ENCODE measurements at regions not wholly inside any gene's neighbourhood (a gene's known extent, or its start where the extent isn't known, plus 50 kb on each side); places are given as distances from the start of the nearest gene placed in this dataset.
"Not testable (repeated sequence)": the region's sequence is repeated elsewhere in the genome, so short reads cannot be mapped to it uniquely, and the experiment has no call there.

DNA sequence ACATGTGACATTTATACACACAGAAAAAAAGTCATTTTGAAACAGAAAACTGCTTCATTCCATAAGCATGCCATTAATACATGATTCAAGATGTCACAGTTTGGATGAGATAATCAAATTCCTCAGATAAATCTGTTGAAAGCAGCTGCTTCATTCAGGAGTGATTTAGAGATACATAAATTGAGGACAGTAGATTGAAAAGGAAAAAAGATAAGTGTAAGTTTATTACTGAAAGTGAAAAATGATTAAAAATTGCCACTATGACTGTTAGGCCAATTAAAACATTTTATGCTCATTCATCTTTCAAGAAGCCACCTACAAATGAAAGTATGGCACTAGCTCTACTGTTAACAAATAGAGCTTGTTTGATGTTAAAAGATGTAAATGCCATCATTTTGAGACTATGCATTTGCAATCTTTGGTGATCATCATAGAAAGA lies 136.9 kb upstream of the CDK6 start:
- no peak for DNase-seq (ENCODE audit: low spot score)

DNA sequence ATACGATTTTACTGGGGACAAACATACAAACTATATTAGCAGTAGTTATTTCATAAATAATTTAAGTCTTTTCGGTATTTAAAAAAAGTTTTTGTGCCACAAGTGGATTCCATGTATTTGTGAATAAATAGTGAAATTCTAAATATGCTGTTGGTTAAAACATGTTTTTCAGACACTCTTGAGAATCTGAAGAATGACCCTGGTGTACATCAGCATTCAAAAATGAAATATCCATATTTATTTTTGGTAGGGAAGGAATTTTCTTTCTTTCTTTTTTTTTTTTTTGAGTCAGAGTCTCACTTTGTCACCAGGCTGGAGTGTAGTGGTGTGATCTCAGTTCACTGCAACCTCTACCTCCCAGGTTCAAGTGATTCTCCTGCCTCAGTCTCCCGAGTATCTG lies 136.1 kb upstream of the CDK6 start:
- DNase-seq (ENCODE audit: low spot score): no peak

GRCh38 chr7:92969061-92969460 lies 132.7 kb upstream of the CDK6 start:
- DNase-seq (ENCODE audit: low spot score): no peak

- DNase-seq (ENCODE audit: low spot score): no peak
These were observed 132.1 kb upstream of the CDK6 start for GRCh38 chr7:92968502-92968901.

GRCh38 chr7:92967238-92967637 lies 130.9 kb upstream of the CDK6 start:
- DNase-seq (ENCODE audit: low spot score): no peak

DNA sequence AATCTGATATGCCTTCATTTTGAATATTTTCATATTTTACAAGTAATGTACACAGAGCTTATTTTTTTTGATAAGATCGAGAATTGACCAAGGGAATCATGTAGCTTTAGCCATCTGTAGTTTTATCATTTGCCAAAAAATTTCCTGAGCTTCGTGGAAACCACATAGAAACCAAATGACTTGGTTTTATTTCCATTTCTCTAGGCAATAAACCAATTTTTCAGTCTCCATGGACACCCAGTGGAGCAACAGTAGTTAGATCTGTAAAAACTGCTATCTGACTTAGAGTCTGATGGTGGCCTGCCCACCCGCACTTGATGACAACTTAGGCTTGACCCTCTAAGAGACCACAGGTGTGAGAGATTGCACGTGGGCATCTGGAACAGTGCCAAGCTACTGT lies 127.8 kb upstream of the CDK6 start:
- no peak for DNase-seq (ENCODE audit: low spot score)

DNA sequence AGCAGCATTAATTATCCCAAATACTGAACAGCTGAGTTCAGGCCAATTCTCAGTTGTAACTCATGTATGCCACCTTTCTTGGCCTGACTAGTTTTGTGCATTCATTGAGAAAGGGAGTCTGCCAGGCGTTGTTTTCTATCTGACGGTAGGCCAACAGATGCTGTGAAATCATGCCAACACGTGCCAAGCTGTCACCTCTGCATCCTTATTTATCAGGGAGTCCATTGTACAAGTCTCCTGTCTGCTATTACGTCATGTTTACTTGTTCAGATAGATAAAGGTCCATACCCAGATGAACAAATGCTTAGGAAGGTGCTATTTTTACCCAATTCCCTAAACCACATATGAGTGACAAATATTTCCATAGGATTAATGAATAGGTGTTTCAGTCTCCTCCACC lies 127.2 kb upstream of the CDK6 start:
- DNase-seq (ENCODE audit: low spot score): no peak

DNA sequence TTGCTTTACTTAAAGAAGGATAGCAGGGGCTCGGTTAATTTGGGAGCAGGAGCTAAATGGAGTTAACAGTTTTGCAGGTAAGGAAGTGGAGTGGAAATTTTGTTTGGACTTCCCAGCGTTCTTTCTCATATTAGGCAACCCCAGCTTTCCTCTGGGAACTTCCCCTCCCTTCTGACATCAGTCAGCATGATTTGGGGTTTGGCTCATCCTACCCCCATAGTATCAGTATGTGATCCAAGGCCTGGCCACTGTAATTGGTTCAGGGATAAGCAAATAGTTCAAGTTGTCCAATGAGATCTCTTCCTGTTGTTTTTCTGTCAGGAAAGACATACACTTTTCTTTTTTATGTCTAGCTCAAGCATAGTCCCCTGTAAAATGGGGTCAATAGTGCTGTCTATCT lies 125.6 kb upstream of the CDK6 start:
- no peak for DNase-seq (ENCODE audit: low spot score)

DNA sequence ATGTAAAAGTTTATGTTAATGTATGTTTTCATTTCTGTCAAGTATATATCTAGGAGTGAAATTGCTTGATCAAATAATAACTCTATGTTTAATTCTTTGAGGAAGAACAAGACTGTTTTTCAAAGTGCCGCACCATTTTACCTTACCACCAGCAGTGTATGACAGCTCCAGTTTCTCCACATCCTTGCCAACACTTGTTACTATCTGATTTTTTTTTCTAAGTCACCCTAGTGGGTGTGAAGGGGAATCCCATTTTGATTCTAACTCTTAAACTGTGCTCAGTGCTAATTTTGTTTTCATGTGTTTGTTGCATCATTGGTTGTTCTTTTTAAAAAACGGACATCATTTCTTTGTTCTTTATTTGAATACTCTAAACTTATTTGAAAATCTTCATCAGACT lies 120.2 kb upstream of the CDK6 start:
- no peak for DNase-seq (ENCODE audit: low spot score)

DNA sequence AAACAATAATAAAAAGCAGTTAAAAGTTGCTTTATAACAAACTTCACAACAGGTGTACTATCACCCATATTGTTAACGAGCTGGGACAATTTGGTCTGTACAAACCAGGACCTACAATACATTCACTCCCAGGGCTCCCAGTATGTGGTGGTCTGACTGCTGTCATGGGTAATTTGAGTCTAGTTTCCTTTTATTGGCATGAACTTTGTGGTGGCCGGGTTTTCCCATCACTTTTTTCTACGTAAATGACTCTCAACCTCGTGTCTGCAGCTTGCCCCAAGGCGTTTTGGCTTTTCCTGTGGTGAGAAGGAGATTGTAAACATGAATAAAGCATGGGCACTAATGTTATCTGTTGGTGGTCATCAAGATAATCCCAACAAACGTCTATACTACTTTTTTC lies 118.7 kb upstream of the CDK6 start:
- no peak for DNase-seq (ENCODE audit: low spot score)

- DNase-seq (ENCODE audit: low spot score): no peak
These were observed 117.3 kb upstream of the CDK6 start for GRCh38 chr7:92953657-92954056.

GRCh38 chr7:92949748-92950147 lies 113.4 kb upstream of the CDK6 start:
- DNase-seq (ENCODE audit: low spot score): no peak

DNA sequence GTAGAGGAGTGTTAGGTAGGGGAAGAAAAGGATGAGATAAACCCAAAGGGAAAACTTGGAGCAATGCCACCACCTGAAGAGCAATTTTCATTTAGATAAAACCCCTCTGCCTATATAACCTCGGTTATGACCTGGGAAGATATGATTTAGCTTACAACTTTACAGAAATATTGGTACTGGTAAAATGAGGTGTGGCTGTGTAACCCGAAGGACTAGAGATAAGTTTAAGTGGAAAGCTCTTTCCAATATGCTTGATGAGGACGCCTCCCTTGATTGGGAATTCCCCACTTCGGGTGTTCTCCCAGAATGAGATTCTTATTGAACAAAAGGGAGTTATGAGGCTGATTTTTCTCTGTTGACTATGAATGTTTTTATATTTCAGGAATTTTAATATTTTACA lies 109.5 kb upstream of the CDK6 start:
- no peak for DNase-seq (ENCODE audit: low spot score)

DNA sequence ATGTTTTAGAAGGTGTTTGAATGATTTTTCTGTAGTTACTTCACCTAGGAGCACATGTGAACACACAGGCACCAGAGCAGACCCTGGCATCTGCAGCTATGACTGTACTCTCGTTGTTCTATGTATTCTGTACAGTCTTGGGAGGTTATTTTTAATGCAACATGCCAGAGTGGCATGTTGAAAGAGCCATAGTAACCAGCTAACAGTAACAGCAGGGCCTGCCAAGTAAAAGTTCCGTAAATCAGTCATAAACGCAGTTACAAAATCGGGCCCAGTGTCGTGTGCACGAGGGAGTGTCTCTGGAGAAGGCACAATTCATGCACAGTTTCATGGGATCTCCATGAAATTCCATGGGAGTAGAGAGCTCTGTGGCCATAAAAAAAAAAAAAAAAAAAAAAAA lies 108.3 kb upstream of the CDK6 start:
- DNase-seq (ENCODE audit: low spot score): no peak

GRCh38 chr7:92942706-92943105 lies 106.3 kb upstream of the CDK6 start:
- not testable (repeated sequence) for DNase-seq (ENCODE audit: low spot score)

GRCh38 chr7:92939666-92940360 lies 103.4 kb upstream of the CDK6 start:
- no peak for DNase-seq (ENCODE audit: low spot score)

GRCh38 chr7:92934096-92934495 lies 97.7 kb upstream of the CDK6 start:
- DNase-seq (ENCODE audit: low spot score): no peak

DNA sequence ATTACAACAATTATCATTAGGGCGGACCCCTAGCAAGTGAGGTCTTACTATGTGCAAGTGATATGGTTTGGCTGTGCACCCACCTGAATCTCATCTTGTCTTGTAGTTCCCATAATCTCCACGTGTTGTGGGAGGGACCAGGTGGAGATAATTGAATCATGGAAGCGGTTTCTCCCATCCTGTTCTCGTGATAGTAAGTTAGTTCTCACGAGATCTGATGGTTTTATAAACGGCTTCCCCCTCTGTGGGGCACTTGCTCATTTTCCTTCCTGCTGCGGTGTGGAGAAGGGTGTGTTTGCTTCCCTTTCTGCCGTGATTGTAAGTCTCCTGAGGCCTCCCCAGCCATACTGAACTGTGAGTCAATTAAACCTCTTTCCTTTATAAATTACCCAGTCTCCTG lies 96.1 kb upstream of the CDK6 start:
- no peak for DNase-seq (ENCODE audit: low spot score)

- DNase-seq (ENCODE audit: low spot score): no peak
These were observed 94.0 kb upstream of the CDK6 start for GRCh38 chr7:92930404-92930803.

- DNase-seq (ENCODE audit: low spot score): no peak
These were observed 90.3 kb upstream of the CDK6 start for GRCh38 chr7:92926697-92927044.

DNA sequence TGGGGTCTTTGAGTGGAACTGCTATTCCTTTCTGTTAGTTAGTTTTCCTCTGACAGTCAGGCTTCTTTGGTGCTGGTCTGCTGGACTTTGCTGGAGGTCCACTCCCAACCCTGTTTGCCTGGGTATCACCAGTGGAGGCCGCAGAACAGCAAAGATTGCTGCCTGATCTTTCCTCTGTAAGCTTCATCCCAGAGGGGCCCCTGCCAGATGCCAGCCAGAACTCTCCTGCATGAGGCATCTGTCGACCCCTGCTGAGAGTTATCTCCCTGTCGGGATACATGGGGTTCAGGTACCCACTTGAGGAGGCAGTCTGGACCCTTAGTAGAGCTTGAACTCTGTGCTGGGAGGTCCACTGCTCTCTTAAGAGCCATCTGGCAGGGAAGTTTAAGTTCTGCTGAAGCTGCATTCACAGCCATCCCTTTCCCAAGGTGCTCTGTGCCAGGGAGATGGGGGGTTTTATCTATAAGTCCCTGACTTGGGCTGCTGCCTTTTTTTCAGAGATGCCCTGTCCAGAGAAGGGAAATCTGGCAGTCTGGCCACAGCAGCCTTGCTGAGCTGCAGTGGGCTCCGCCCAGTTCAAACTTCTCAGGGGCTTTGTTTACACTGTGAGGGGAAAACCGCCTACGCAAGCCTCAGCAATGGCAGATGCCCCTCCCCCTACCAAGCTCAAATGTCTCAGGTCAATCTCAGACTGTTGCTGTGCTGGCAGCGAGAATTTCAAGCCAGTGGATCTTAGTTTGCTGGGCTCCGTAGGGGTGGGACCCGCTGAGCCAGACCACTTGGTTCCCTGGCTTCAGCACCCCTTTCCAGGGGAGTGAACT lies 89.7 kb upstream of the CDK6 start:
- DNase-seq (ENCODE audit: low spot score): no peak

GRCh38 chr7:92924800-92925199 lies 88.4 kb upstream of the CDK6 start:
- DNase-seq (ENCODE audit: low spot score): no peak

GRCh38 chr7:92917230-92917629 lies 80.9 kb upstream of the CDK6 start:
- no peak for DNase-seq (ENCODE audit: low spot score)

GRCh38 chr7:92916770-92917224 lies 80.4 kb upstream of the CDK6 start:
- no peak for DNase-seq (ENCODE audit: low spot score)
